Kidney (tissue), 13 donors: ENCODE measurements at regions not wholly inside any gene's neighbourhood (a gene's known extent, or its start where the extent isn't known, plus 50 kb on each side); places are given as distances from the start of the nearest gene placed in this dataset.

Experiments used
- DNase-seq, 5 donors: peaks; one replicate each; pipeline ENCODE4 v3.0.0-alpha.2; 2013 to 2020
- FAIRE-seq: peaks from 2 replicates; lab custom pipeline; 2012; peaks lifted over from hg19 to GRCh38; lab: Jason Lieb, UNC
- H3K27ac ChIP-seq, 2 donors: one replicate each; pipeline ENCODE4 v1.7.0; 2013; ENCODE audit warnings: low read depth in 2 of 2, low read length in 2 of 2, inconsistent platforms in 1 of 2
- H3K27me3 ChIP-seq: one replicate; pipeline ENCODE4 v1.7.1; 2013; ENCODE audit warnings: low read length, inconsistent platforms; ENCODE audit not compliant: control insufficient read depth, insufficient read depth
- H3K36me3 ChIP-seq, 3 donors: one replicate each; pipeline versions ENCODE4 v1.7.0 to v1.7.1; 2013; ENCODE audit warnings: low read length in 3 of 3, control low read depth in 1 of 3, inconsistent platforms in 1 of 3; ENCODE audit not compliant: insufficient read depth in 3 of 3, control insufficient read depth in 2 of 3
- H3K4me1 ChIP-seq, 3 donors: one replicate each; pipeline versions ENCODE4 v1.7.0 to v1.7.1; 2013; ENCODE audit warnings: low read length in 3 of 3, inconsistent platforms in 1 of 3, low read depth in 1 of 3; ENCODE audit not compliant: control insufficient read depth in 2 of 3, insufficient read depth in 2 of 3
- H3K4me3 ChIP-seq, 3 donors: one replicate each; pipeline versions ENCODE4 v1.7.0 to v1.8.1; 2013; ENCODE audit warnings: low read length in 3 of 3, control low read depth in 1 of 3, inconsistent platforms in 1 of 3
- H3K9ac ChIP-seq, 3 donors: one replicate each; pipeline versions ENCODE4 v1.7.0 to v1.7.1; 2013; ENCODE audit warnings: low read length in 3 of 3, control low read depth in 1 of 3, inconsistent platforms in 1 of 3
- H3K9me3 ChIP-seq, 3 donors: one replicate each; pipeline versions ENCODE4 v1.7.0 to v1.7.1; 2013; ENCODE audit warnings: low read length in 3 of 3, control low read depth in 1 of 3, inconsistent platforms in 1 of 3; ENCODE audit not compliant: control insufficient read depth in 2 of 3, insufficient read depth in 1 of 3
- CTCF ChIP-seq: IDR thresholded peaks from 3 replicates; pipeline ENCODE4 v1.5.1; 2012; ENCODE audit warnings: mild to moderate bottlenecking, moderate library complexity, borderline replicate concordance; ENCODE audit not compliant: insufficient read depth; ENCODE audit errors: extremely low read depth
- intact Hi-C: fragments of 100-400 bp; cut with DNase I; formaldehyde crosslinking; loops from one replicate; pipeline ENCODE4 v1.11.1; 2022
- donor health status: control.
- donor health status: control.
- donor health status: control.
- donor health status: control.
- donor health status: control.
- donor health status: DM: yes; HTN: yes; CAD: no.
- donor health status: Normal renal cell carcinoma (clear cell type).

- Histone ChIP-seq H3K9me3 (no peaks in the 10 kb centered on the region), H3K4me3 (no peak overlapping the region), H3K4me1 (no peaks in the 10 kb centered on the region), H3K27me3 (no peaks in the 10 kb centered on the region), H3K27ac (no peak overlapping the region), H3K36me3 (no peaks in the 10 kb centered on the region), H3K9ac (no peak overlapping the region)
- TF ChIP-seq CTCF, result no peak
- DNase-seq, result no peak
- FAIRE-seq, result no peak
- intact Hi-C loops, result no loop called here
These were observed 167.7 kb upstream of the INHBA start for GRCh38 chr7:41870461-41871138.

GRCh38 chr7:41869997-41870396 is 167.1 kb upstream of the INHBA start:
- Histone ChIP-seq H3K27me3 (no peaks in the 10 kb centered on the region), H3K27ac (no peak overlapping the region)

GRCh38 chr7:41869596-41869995 is 166.7 kb upstream of the INHBA start:
- intact Hi-C loops, result no loop called here
- H3K27me3 ChIP-seq, result no peaks in the 10 kb centered on the region
- peak overlapping the region in 1 of 2 donors; percentile 38 for H3K27ac ChIP-seq
- FAIRE-seq (no peak), DNase-seq (no peak)
- H3K4me1 ChIP-seq, result no peaks in the 10 kb centered on the region
- no peak for TF ChIP-seq CTCF
- no peaks in the 10 kb centered on the region for H3K36me3 ChIP-seq
- no peak overlapping the region for H3K9ac ChIP-seq
- H3K9me3 ChIP-seq, result peaks cover 0 to 5% (median 0%) of the 10 kb centered on the region in 3 donors
- H3K4me3 ChIP-seq, result no peak overlapping the region

More at GRCh38 chr7:41869997-41870396, 167.1 kb upstream of the INHBA start:
- DNase-seq (peak in 2 of 5 donors; percentile 39 to 59), FAIRE-seq (no peak)
- intact Hi-C loops, result no loop called here
- no peak overlapping the region for H3K9ac ChIP-seq
- H3K4me1 ChIP-seq, result no peaks in the 10 kb centered on the region
- peaks cover 0 to 4% (median 0%) of the 10 kb centered on the region in 3 donors for H3K9me3 ChIP-seq
- H3K4me3 ChIP-seq, result no peak overlapping the region
- no peaks in the 10 kb centered on the region for H3K36me3 ChIP-seq
- no peak for TF ChIP-seq CTCF
